HFF-Myc (cell line): ENCODE measurements at regions not wholly inside any gene's neighbourhood (a gene's known extent, or its start where the extent isn't known, plus 50 kb on each side); places are given as distances from the start of the nearest gene placed in this dataset.

ENCODE experiments used
- DNase-seq: peaks from one replicate; pipeline ENCODE4 v3.0.0-alpha.2; 2011; ENCODE audit warnings: low read depth; ENCODE audit errors: extremely low read depth
- H3K4me3 ChIP-seq: replicated peaks from 2 replicates; pipeline ENCODE4 v1.5.1; 2011; ENCODE audit warnings: low read depth, mild to moderate bottlenecking, control low read depth, low read length
- TF ChIP-seq, protein P1 (sequence below): IDR thresholded peaks from 2 replicates; pipeline ENCODE4 v1.5.1; 2012; ENCODE audit warnings: mild to moderate bottlenecking, low read depth, low read length, control low read depth; ENCODE audit errors: missing control alignments

GRCh38 chr5:133753856-133754255 is 141.5 kb upstream of the FSTL4 start:
- H3K4me3 ChIP-seq: no peak overlapping the region
- TF ChIP-seq, protein P1, sequence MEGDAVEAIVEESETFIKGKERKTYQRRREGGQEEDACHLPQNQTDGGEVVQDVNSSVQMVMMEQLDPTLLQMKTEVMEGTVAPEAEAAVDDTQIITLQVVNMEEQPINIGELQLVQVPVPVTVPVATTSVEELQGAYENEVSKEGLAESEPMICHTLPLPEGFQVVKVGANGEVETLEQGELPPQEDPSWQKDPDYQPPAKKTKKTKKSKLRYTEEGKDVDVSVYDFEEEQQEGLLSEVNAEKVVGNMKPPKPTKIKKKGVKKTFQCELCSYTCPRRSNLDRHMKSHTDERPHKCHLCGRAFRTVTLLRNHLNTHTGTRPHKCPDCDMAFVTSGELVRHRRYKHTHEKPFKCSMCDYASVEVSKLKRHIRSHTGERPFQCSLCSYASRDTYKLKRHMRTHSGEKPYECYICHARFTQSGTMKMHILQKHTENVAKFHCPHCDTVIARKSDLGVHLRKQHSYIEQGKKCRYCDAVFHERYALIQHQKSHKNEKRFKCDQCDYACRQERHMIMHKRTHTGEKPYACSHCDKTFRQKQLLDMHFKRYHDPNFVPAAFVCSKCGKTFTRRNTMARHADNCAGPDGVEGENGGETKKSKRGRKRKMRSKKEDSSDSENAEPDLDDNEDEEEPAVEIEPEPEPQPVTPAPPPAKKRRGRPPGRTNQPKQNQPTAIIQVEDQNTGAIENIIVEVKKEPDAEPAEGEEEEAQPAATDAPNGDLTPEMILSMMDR: no peak
- DNase-seq: no peak

GRCh38 chr5:133751846-133752245 is 139.5 kb upstream of the FSTL4 start:
- H3K4me3 ChIP-seq: no peak overlapping the region
- no peak for DNase-seq
- TF ChIP-seq, protein P1: no peak

DNA sequence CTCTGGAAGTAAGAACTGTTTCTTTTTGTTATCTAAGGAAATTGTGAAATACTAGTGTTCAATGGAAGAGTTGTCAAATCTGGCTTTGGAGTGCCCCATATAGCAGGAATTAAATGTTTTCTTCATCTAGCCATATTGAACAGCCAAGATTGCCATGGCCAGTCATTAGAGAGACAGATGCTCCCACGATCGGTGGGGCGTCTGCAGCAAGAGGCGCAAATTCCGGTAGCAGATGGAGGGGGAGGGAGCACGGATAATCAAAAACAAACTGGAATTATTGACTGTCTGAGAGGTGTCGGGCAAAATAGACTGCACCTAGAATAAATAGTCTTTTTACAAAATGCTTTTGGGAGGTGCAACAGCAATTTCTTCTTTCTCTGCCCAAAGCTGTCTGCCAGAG is 139.1 kb upstream of the FSTL4 start:
- TF ChIP-seq, protein P1: no peak
- H3K4me3 ChIP-seq: no peak overlapping the region
- no peak for DNase-seq

GRCh38 chr5:133750856-133751255 is 138.5 kb upstream of the FSTL4 start:
- no peak overlapping the region for H3K4me3 ChIP-seq
- DNase-seq: no peak
- TF ChIP-seq, protein P1: no peak

DNA sequence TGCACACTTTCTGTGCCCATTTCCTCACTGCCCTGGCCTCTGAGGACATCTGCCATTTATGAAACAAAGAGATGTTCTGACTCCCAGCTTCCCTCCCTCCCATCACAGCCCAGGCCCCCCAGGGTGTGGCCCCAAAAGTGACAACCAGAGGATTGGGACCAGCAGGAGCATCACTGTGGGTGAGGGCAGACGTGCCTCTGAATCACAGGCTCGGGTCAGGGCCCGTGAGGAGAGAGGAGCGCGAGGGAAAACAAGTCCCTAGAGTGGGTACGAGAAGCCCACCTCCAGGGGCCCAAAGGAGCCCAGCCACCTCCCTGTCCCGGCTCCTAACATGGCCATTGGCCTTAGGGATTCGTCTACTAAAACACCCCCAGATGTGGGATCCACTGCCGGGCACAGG is 138.0 kb upstream of the FSTL4 start:
- no peak overlapping the region for H3K4me3 ChIP-seq
- TF ChIP-seq, protein P1: no peak
- no peak for DNase-seq

GRCh38 chr5:133749331-133749985 is 137.1 kb upstream of the FSTL4 start:
- no peak for DNase-seq
- TF ChIP-seq, protein P1: no peak
- H3K4me3 ChIP-seq: no peak overlapping the region

- H3K4me3 ChIP-seq: no peak overlapping the region
- TF ChIP-seq, protein P1: peak; percentile 43
- no peak for DNase-seq
These were observed 134.5 kb upstream of the FSTL4 start for GRCh38 chr5:133746834-133747233.
